Fibroblast of mammary gland (primary cell): ENCODE measurements at regions not wholly inside any gene's neighbourhood (a gene's known extent, or its start where the extent isn't known, plus 50 kb on each side); places are given as distances from the start of the nearest gene placed in this dataset.

Experiments
- DNase-seq: peaks from one replicate; pipeline ENCODE4 v3.0.0-alpha.2; 2010; ENCODE audit warnings: low read depth
- H3K4me3 ChIP-seq: 2 replicates; pipeline ENCODE4 v1.5.1; 2011; ENCODE audit warnings: low read depth, mild to moderate bottlenecking, low read length, moderate library complexity; ENCODE audit not compliant: control insufficient read depth
- TF ChIP-seq, protein P1 (sequence below): conservative IDR thresholded peaks from 2 replicates; pipeline ENCODE4 v1.5.1; 2011; ENCODE audit warnings: low read depth, low read length, inconsistent platforms; ENCODE audit not compliant: control insufficient read depth, insufficient read depth

DNA sequence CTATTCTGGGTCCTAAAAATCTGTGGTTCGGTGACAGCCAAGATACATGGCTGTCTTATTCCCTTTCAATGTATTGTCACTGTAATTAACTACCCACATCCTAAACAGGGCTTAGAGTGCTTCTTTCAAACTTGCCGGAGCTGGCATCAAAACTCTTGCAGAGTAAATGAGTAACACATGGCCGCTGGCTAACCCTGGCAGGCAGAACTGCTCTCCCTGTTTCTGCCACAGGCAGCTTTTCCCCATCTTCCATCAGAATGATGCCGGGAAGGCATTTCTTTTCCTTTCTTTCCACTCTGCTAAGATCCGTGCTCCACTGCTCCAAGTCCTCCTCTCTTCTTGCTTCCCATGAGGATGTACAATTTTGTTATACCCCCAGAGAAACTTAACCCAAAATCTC lies 54.8 kb upstream of the PTPRM start:
- TF ChIP-seq, protein P1, sequence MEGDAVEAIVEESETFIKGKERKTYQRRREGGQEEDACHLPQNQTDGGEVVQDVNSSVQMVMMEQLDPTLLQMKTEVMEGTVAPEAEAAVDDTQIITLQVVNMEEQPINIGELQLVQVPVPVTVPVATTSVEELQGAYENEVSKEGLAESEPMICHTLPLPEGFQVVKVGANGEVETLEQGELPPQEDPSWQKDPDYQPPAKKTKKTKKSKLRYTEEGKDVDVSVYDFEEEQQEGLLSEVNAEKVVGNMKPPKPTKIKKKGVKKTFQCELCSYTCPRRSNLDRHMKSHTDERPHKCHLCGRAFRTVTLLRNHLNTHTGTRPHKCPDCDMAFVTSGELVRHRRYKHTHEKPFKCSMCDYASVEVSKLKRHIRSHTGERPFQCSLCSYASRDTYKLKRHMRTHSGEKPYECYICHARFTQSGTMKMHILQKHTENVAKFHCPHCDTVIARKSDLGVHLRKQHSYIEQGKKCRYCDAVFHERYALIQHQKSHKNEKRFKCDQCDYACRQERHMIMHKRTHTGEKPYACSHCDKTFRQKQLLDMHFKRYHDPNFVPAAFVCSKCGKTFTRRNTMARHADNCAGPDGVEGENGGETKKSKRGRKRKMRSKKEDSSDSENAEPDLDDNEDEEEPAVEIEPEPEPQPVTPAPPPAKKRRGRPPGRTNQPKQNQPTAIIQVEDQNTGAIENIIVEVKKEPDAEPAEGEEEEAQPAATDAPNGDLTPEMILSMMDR, result no peak
- DNase-seq, result no peak

DNA sequence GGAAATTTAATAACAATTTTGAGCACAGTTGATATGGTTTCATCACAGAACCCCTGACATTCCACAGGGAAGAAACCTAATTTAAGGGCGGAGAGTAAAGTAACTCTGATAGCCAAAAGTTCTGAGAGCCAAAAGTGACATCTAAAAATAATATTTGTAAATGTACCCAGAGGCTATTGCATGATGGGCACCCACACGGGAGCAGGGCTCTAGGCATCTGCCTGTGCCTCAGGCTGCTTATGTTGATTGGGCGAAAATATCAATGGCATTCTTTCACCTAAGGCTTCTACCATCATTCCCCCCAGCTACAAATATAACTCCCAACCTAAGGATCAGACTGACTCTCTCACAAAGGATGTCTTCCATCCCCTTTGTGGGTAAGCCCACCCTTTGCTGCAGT lies 54.1 kb upstream of the PTPRM start:
- H3K4me3 ChIP-seq, result no peak overlapping the region
- DNase-seq, result no peak
- TF ChIP-seq, protein P1, result no peak

More for the DNA sequence above, 54.8 kb upstream of the PTPRM start:
- H3K4me3 ChIP-seq, result no peak overlapping the region

DNA sequence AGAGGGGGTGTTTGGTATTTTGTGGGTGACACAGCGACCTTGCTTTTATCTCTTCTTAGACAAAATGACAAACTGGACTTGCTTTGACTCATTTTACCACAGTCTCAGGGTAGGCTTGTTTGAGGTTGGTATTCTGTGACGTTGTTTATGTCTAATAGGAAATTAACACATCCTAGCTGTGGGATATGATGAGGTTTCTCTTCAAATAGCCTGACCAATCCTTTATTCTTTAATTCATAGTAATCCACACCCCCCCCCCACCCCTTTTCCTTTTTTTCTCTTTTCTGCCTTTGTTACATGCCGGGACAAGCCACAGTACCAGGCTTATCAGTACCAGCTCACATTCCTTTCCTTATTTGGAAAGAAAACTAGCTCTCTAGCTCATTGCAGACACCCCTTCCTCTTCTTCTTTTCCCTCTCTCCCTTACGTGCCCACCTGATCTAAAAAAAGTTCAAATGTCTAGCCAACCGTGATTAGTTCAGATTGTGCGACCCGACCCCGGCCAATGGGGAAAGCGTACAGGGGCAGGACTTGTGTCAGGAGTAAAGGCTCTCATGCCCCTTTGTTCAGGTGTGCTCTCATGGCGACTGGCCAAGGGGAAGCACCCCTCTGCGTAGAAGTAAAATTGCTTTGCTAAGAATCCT lies 52.2 kb upstream of the PTPRM start:
- DNase-seq, result no peak
- TF ChIP-seq, protein P1, result no peak

DNA sequence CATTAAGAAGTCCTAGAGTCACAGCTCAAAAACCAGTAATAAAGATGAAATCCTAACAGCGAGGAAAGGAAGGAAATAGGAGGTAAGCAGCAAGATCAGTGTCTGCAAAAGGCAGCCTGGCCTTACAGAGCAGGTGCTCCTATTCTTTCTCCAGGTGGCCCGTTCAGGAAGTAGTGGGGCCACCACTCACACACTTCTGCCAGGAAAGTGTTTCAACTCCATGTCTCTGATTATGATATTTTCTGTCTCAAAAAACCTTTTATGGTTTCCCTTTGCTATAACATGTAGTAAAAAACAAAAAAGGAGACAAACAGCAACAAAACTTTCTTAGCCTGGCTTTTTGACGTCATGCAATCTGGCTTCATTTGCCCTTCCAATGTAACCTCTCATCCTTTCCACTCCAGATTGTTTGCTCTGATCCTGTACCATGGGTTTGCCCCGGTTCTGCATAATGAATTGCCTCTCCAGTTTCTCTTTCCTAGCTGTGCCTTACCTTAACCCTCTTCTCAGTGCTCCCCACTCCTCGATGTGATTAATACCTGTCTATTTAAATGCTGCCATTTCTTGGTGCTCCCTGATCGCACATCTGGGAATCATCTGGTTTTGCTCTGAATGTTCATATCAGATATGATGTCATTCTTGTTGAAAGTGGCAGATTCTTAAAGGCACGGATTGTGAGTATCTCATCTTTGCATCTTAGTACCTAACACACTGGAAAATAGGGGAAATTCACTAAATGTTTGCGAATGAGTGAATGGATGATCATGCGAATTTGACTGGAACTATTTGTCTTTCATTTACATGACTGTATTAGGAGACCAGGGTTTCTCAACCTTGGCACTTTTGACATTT lies 50.6 kb upstream of the PTPRM start:
- no peak overlapping the region for H3K4me3 ChIP-seq
- DNase-seq, result no peak
- TF ChIP-seq, protein P1, result no peak

More for the DNA sequence above, 52.2 kb upstream of the PTPRM start:
- no peak overlapping the region for H3K4me3 ChIP-seq
